Ureter (tissue), 1 donor: ENCODE measurements at regions not wholly inside any gene's neighbourhood (a gene's known extent, or its start where the extent isn't known, plus 50 kb on each side); places are given as distances from the start of the nearest gene placed in this dataset.
"Not testable (repeated sequence)": the region's sequence is repeated elsewhere in the genome, so short reads cannot be mapped to it uniquely, and the experiment has no call there.

Experiments
- DNase-seq: peaks from one replicate; pipeline ENCODE4 v3.0.0-alpha.2; 2020; ENCODE audit warnings: low spot score
- donor health status: DM: yes; HTN: yes; CAD: no.

GRCh38 chr21:16419188-16419921 is 689.6 kb downstream of the USP25 start:
- peak; percentile 69 for DNase-seq

GRCh38 chr21:16420031-16420724 is 690.4 kb downstream of the USP25 start:
- DNase-seq: peak; percentile 56

GRCh38 chr21:16421007-16421406 is 691.2 kb downstream of the USP25 start:
- no peak for DNase-seq

GRCh38 chr21:16421965-16422364 is 692.2 kb downstream of the USP25 start:
- DNase-seq: no peak

GRCh38 chr21:16422702-16423101 is 692.9 kb downstream of the USP25 start:
- DNase-seq: no peak

GRCh38 chr21:16423921-16424320 is 694.1 kb downstream of the USP25 start:
- DNase-seq: no peak

- no peak for DNase-seq
Measured at GRCh38 chr21:16424331-16424751, 694.6 kb downstream of the USP25 start.

- DNase-seq: no peak
Measured at GRCh38 chr21:16425376-16425775, 695.6 kb downstream of the USP25 start.

GRCh38 chr21:16426936-16427335 is 697.2 kb downstream of the USP25 start:
- no peak for DNase-seq

- DNase-seq: no peak
Measured at GRCh38 chr21:16427587-16428087, 697.9 kb downstream of the USP25 start.

GRCh38 chr21:16437586-16437985 is 707.8 kb downstream of the USP25 start:
- no peak for DNase-seq

GRCh38 chr21:16438761-16439160 is 709.0 kb downstream of the USP25 start:
- DNase-seq: no peak

- DNase-seq: no peak
Measured at GRCh38 chr21:16441789-16442188, 712.0 kb downstream of the USP25 start.

GRCh38 chr21:16454399-16454798 is 724.6 kb downstream of the USP25 start:
- DNase-seq: no peak

GRCh38 chr21:16455526-16455925 is 725.7 kb downstream of the USP25 start:
- no peak for DNase-seq

- DNase-seq: no peak
Measured at GRCh38 chr21:16455978-16456377, 726.2 kb downstream of the USP25 start.

GRCh38 chr21:16457498-16457897 is 727.7 kb downstream of the USP25 start:
- DNase-seq: no peak

GRCh38 chr21:16460936-16461335 is 731.2 kb downstream of the USP25 start:
- DNase-seq: no peak

GRCh38 chr21:16464211-16464889 is 734.6 kb downstream of the USP25 start:
- not testable (repeated sequence) for DNase-seq

- DNase-seq: no peak
Measured at GRCh38 chr21:16468184-16468583, 738.4 kb downstream of the USP25 start.

GRCh38 chr21:16473988-16474387 is 744.2 kb downstream of the USP25 start:
- no peak for DNase-seq

- DNase-seq: no peak
Measured at GRCh38 chr21:16476056-16476825, 746.5 kb downstream of the USP25 start.
